ENCODE measurements at regions not wholly inside any gene's neighbourhood (a gene's known extent, or its start where the extent isn't known, plus 50 kb on each side); places are given as distances from the start of the nearest gene placed in this dataset.

- ATAC-seq (no peak), FAIRE-seq (no peak), DNase-seq (no peak)
- Histone ChIP-seq H3K9me3 (no peaks in the 10 kb centered on the region), H3K27ac (no peak overlapping the region), H3K36me3 (no peaks in the 10 kb centered on the region), H3K27me3 (no peaks in the 10 kb centered on the region), H3K4me3 (no peak overlapping the region), H3K4me1 (no peaks in the 10 kb centered on the region)
- 46 to 62% methylated on average over 7 of the region's 7 CpGs for WGBS, 2 donors
- TF ChIP-seq, protein P1, sequence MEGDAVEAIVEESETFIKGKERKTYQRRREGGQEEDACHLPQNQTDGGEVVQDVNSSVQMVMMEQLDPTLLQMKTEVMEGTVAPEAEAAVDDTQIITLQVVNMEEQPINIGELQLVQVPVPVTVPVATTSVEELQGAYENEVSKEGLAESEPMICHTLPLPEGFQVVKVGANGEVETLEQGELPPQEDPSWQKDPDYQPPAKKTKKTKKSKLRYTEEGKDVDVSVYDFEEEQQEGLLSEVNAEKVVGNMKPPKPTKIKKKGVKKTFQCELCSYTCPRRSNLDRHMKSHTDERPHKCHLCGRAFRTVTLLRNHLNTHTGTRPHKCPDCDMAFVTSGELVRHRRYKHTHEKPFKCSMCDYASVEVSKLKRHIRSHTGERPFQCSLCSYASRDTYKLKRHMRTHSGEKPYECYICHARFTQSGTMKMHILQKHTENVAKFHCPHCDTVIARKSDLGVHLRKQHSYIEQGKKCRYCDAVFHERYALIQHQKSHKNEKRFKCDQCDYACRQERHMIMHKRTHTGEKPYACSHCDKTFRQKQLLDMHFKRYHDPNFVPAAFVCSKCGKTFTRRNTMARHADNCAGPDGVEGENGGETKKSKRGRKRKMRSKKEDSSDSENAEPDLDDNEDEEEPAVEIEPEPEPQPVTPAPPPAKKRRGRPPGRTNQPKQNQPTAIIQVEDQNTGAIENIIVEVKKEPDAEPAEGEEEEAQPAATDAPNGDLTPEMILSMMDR (IDR thresholded peaks at IDR 0.05): no peak
- intact Hi-C loops (cut with DNase I): loop anchor here in 1 of 3 donors (10.0 kb wide), 1 partner anchor 435 kb away; the partner anchor contains the start of gene HMX3
These were observed 96.6 kb upstream of the GPR26 start for GRCh38 chr10:123569436-123570035.

GRCh38 chr10:123570051-123570897, 95.9 kb upstream of the GPR26 start:
- no peak for ATAC-seq
- DNase-seq: no peak
- Histone ChIP-seq H3K4me3 (no peak overlapping the region), H3K36me3 (no peaks in the 10 kb centered on the region), H3K27ac (no peak overlapping the region), H3K27me3 (peaks cover 0 to 2% (median 0%) of the 10 kb centered on the region in 4 donors), H3K9me3 (no peaks in the 10 kb centered on the region), H3K4me1 (no peaks in the 10 kb centered on the region)
- TF ChIP-seq, protein P1 (IDR thresholded peaks at IDR 0.05): no peak
- 60 to 69% methylated on average over 20 of the region's 20 CpGs for WGBS, 2 donors
- intact Hi-C loops (cut with DNase I): no loop called here
- FAIRE-seq: no peak

DNA sequence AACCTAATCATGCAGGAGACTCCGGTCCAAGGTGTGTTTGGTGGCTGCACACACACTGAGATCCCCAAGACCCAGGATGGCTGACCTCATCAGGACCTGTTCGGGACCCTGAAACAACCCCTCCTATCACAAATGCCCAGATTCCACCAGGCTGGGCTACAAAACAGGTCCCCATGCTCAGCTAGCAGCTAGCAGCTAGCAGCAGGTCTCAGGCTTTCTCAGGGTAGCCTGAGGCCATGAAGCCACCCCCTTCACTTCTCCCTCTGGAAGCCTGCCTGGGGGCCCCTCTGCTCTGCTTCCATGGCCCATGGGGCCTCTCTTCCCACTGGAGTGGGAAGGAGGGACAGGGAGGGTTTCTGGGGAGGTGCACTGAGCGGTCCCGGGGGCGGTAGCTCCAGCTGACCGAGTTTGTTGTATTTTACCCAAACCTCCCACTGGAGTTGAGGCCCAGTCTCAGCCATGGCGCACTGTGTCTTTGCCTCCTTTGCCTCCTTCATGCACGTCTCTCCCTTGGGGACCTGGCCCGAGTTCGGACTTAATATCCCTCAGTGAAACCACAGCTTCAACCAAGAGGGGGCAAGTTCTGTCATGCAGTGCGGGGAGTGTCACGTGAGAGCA, 95.1 kb upstream of the GPR26 start:
- Histone ChIP-seq H3K4me3 (no peak overlapping the region), H3K9me3 (no peaks in the 10 kb centered on the region), H3K27ac (no peak overlapping the region), H3K27me3 (peaks cover 0 to 8% (median 0%) of the 10 kb centered on the region in 4 donors), H3K36me3 (no peaks in the 10 kb centered on the region), H3K4me1 (no peaks in the 10 kb centered on the region)
- DNase-seq: no peak
- FAIRE-seq: no peak
- 61 to 62% methylated on average over 12 of the region's 12 CpGs for WGBS, 2 donors
- TF ChIP-seq, protein P1 (IDR thresholded peaks at IDR 0.05): no peak
- intact Hi-C loops (cut with DNase I): no loop called here
- ATAC-seq: no peak

DNA sequence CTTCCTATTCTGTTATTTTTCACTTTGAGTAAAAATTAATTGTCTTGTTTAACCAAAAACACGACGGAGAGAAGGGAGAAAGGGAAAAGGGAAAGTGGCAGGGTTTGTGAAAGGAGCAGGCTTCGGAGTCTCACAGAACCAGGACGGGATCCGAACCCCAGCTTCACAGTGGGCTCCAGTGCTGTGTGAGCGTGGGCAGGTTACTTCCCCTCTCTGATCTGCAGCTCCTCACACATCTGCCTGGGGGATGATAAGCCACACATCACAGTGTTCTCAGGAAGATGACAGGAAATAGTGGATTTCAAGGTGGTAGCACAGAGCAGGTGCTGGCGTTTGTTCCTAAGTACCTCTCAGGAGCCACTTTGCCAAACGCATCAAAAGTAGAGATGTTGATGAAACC, 94.2 kb upstream of the GPR26 start:
- Histone ChIP-seq H3K9me3 (no peaks in the 10 kb centered on the region), H3K27ac (no peak overlapping the region), H3K36me3 (no peaks in the 10 kb centered on the region), H3K27me3 (peaks cover 0 to 9% (median 1%) of the 10 kb centered on the region in 4 donors), H3K4me3 (no peak overlapping the region), H3K4me1 (no peaks in the 10 kb centered on the region)
- no peak for DNase-seq
- no peak for ATAC-seq
- intact Hi-C loops (cut with DNase I): no loop called here
- TF ChIP-seq, protein P1 (IDR thresholded peaks at IDR 0.05): no peak
- FAIRE-seq: no peak
- 42 to 62% methylated on average over 8 of the region's 8 CpGs for WGBS, 2 donors

Data from pancreas (tissue), 10 donors.